GF-D8 (cell line): ENCODE measurements at regions not wholly inside any gene's neighbourhood (a gene's known extent, or its start where the extent isn't known, plus 50 kb on each side); places are given as distances from the start of the nearest gene placed in this dataset.
"Not testable (repeated sequence)": the region's sequence is repeated elsewhere in the genome, so short reads cannot be mapped to it uniquely, and the experiment has no call there.

Experiments used
- DNase-seq: peaks from one replicate; lab custom pipeline; 2025; lab: John Stamatoyannopoulos, UW

- DNase-seq: no peak
Observed at GRCh38 chr5:97931829-97932228, 748.8 kb upstream of the RIOK2 start.

GRCh38 chr5:97936231-97936630 lies 753.2 kb upstream of the RIOK2 start:
- DNase-seq: no peak

GRCh38 chr5:97937846-97938245 lies 754.8 kb upstream of the RIOK2 start:
- DNase-seq: no peak

- no peak for DNase-seq
Observed at GRCh38 chr5:97943036-97943435, 760.0 kb upstream of the RIOK2 start.

GRCh38 chr5:97951139-97951538 lies 768.1 kb upstream of the RIOK2 start:
- DNase-seq: no peak

GRCh38 chr5:97955450-97955849 lies 772.4 kb upstream of the RIOK2 start:
- no peak for DNase-seq

- no peak for DNase-seq
Observed at GRCh38 chr5:97967292-97967691, 784.2 kb upstream of the RIOK2 start.

- DNase-seq: no peak
Observed at GRCh38 chr5:97968346-97968745, 785.3 kb upstream of the RIOK2 start.

GRCh38 chr5:97979740-97980139 lies 793.7 kb upstream of the RGMB start:
- DNase-seq: no peak

GRCh38 chr5:97980291-97980690 lies 793.2 kb upstream of the RGMB start:
- no peak for DNase-seq

- DNase-seq: no peak
Observed at GRCh38 chr5:97986069-97986468, 787.4 kb upstream of the RGMB start.

- DNase-seq: no peak
Observed at GRCh38 chr5:97991236-97991635, 782.2 kb upstream of the RGMB start.

GRCh38 chr5:97998941-97999340 lies 774.5 kb upstream of the RGMB start:
- no peak for DNase-seq

- no peak for DNase-seq
Observed at GRCh38 chr5:98004463-98004862, 769.0 kb upstream of the RGMB start.

- no peak for DNase-seq
Observed at GRCh38 chr5:98016771-98017170, 756.7 kb upstream of the RGMB start.

- DNase-seq: not testable (repeated sequence)
Observed at GRCh38 chr5:98030273-98030672, 743.2 kb upstream of the RGMB start.

- DNase-seq: not testable (repeated sequence)
Observed at GRCh38 chr5:98031036-98031435, 742.4 kb upstream of the RGMB start.

- DNase-seq: no peak
Observed at GRCh38 chr5:98031496-98031895, 742.0 kb upstream of the RGMB start.

GRCh38 chr5:98031926-98032325 lies 741.5 kb upstream of the RGMB start:
- no peak for DNase-seq

GRCh38 chr5:98041661-98042060 lies 731.8 kb upstream of the RGMB start:
- no peak for DNase-seq

GRCh38 chr5:98042521-98042920 lies 730.9 kb upstream of the RGMB start:
- DNase-seq: no peak

- DNase-seq: no peak
Observed at GRCh38 chr5:98042961-98043360, 730.5 kb upstream of the RGMB start.

GRCh38 chr5:98050583-98050982 lies 722.9 kb upstream of the RGMB start:
- DNase-seq: no peak

- DNase-seq: no peak
Observed at GRCh38 chr5:98053170-98053569, 720.3 kb upstream of the RGMB start.

- DNase-seq: no peak
Observed at GRCh38 chr5:98060148-98060547, 713.3 kb upstream of the RGMB start.
